NCI-H1105 treated with DMSO at 0.1 percent for 48 hours (cell line): ENCODE measurements at regions not wholly inside any gene's neighbourhood (a gene's known extent, or its start where the extent isn't known, plus 50 kb on each side); places are given as distances from the start of the nearest gene placed in this dataset.

Experiments
- DNase-seq: peaks from one replicate; lab custom pipeline; 2025; lab: John Stamatoyannopoulos, UW

- DNase-seq, result no peak
Measured at GRCh38 chr5:2912741-2913140, 161.3 kb upstream of the IRX2 start.

- DNase-seq, result no peak
Measured at GRCh38 chr5:2910401-2911175, 159.1 kb upstream of the IRX2 start.

GRCh38 chr5:2909035-2909434, 157.6 kb upstream of the IRX2 start:
- DNase-seq, result no peak

GRCh38 chr5:2908086-2908485, 156.6 kb upstream of the IRX2 start:
- no peak for DNase-seq

- no peak for DNase-seq
Measured at GRCh38 chr5:2906302-2907090, 155.0 kb upstream of the IRX2 start.

- no peak for DNase-seq
Measured at GRCh38 chr5:2905741-2906140, 154.3 kb upstream of the IRX2 start.

- DNase-seq, result no peak
Measured at GRCh38 chr5:2904956-2905355, 153.5 kb upstream of the IRX2 start.

GRCh38 chr5:2904399-2904798, 152.9 kb upstream of the IRX2 start:
- no peak for DNase-seq

- DNase-seq, result no peak
Measured at GRCh38 chr5:2903451-2904395, 152.2 kb upstream of the IRX2 start.

GRCh38 chr5:2902742-2903297, 151.3 kb upstream of the IRX2 start:
- DNase-seq, result no peak

GRCh38 chr5:2902186-2902585, 150.7 kb upstream of the IRX2 start:
- no peak for DNase-seq

- DNase-seq, result no peak
Measured at GRCh38 chr5:2901511-2901910, 150.0 kb upstream of the IRX2 start.

- DNase-seq, result no peak
Measured at GRCh38 chr5:2901096-2901495, 149.6 kb upstream of the IRX2 start.

GRCh38 chr5:2900360-2900759, 148.9 kb upstream of the IRX2 start:
- no peak for DNase-seq

- DNase-seq, result no peak
Measured at GRCh38 chr5:2899311-2899710, 147.8 kb upstream of the IRX2 start.

GRCh38 chr5:2898661-2899060, 147.2 kb upstream of the IRX2 start:
- DNase-seq, result no peak

GRCh38 chr5:2897276-2897961, 145.9 kb upstream of the IRX2 start:
- DNase-seq, result no peak

- DNase-seq, result no peak
Measured at GRCh38 chr5:2896371-2897275, 145.1 kb upstream of the IRX2 start.

- no peak for DNase-seq
Measured at GRCh38 chr5:2895876-2896275, 144.4 kb upstream of the IRX2 start.

GRCh38 chr5:2895196-2895595, 143.7 kb upstream of the IRX2 start:
- no peak for DNase-seq
